ENCODE measurements at regions not wholly inside any gene's neighbourhood (a gene's known extent, or its start where the extent isn't known, plus 50 kb on each side); places are given as distances from the start of the nearest gene placed in this dataset.

DNA sequence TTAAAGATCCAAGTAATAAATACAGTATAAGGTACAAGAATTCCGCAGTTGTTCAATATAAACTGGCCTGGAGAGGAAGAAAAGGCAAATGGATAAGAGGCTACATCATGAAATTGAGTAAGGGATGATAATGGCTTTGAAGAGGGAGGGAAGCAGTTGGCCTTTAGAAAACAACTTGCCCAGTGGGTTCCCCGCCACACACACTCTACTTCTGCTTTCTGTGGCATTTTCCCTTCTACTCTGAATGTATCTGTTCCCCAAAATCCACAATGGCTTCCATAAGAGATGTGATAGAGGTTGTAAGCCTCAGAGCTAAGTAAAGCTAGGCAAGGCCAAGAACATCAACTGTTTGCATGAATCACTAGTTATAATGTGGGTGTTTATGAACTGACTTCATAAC, 221.3 kb downstream of the MBD2 start:
- Mint-ChIP-seq H3K27me3 (no peaks in the 10 kb centered on the region), H3K4me3 (no peak overlapping the region), H3K27ac (no peak overlapping the region), H3K4me1 (no peaks in the 10 kb centered on the region), H3K9me3 (ENCODE audit: insufficient read depth) (no peaks in the 10 kb centered on the region)
- no peaks in the 10 kb centered on the region for H4K20me1 ChIP-seq (ENCODE audit: control insufficient read depth, insufficient read depth, low read length, poor library complexity, severe bottlenecking)
- no peaks in the 10 kb centered on the region for H3K36me3 ChIP-seq (replicated peaks in 1 of 2; ENCODE audit: control extremely low read depth in 1 of 2, control insufficient read depth in 1 of 2, extremely low read depth in 1 of 2, insufficient read depth in 2 of 2, low read length in 1 of 2)
- no peaks in the 10 kb centered on the region for H3K4me1 ChIP-seq (ENCODE audit: control insufficient read depth in 2 of 2, insufficient read depth in 2 of 2, low read length in 2 of 2)
- peaks cover 0 to 5% (median 0%) of the 10 kb centered on the region in 3 donors for H3K9me3 ChIP-seq (ENCODE audit: control extremely low read depth in 1 of 3, control insufficient read depth in 2 of 3, insufficient read depth in 1 of 3, low read length in 2 of 3)
- H3K4me3 ChIP-seq (ENCODE audit: control extremely low read depth in 1 of 5, extremely low read depth in 1 of 5, insufficient read depth in 1 of 5, low read depth in 2 of 5, low read length in 4 of 5) = no peak overlapping the region
- no peaks in the 10 kb centered on the region for H3K79me2 ChIP-seq (ENCODE audit: control insufficient read depth, insufficient read depth, low read length)
- H3K27me3 ChIP-seq (replicated peaks in 1 of 4; ENCODE audit: control extremely low read depth in 1 of 4, control insufficient read depth in 3 of 4, insufficient read depth in 4 of 4, low read length in 3 of 4) = no peaks in the 10 kb centered on the region
- no peak overlapping the region for H3K27ac ChIP-seq (ENCODE audit: low read length in 2 of 2)
- intact Hi-C loops (cut with micrococcal nuclease) = no loop called here
- TF ChIP-seq CTCF (IDR thresholded peaks at IDR 0.05) (no peak), EZH2 (IDR thresholded peaks at IDR 0.05; ENCODE audit: borderline replicate concordance, insufficient read depth, low read depth, low read length, poor library complexity, severe bottlenecking) (no peak)
- no peak overlapping the region for H2AFZ ChIP-seq (ENCODE audit: insufficient read depth, low read depth, low read length, poor library complexity, severe bottlenecking)
- ChIA-PET POLR2A (no interaction called here), CTCF (no interaction called here)
- ATAC-seq (ENCODE audit: low read depth) = no peak
- no CpG with 5 or more reads among the region's 2 CpGs for WGBS (ENCODE audit: insufficient coverage)
- no peak for DNase-seq
- H3K4me2 ChIP-seq (replicated peaks; ENCODE audit: low read depth, low read length, poor library complexity, severe bottlenecking) = no peak overlapping the region
- H3K9ac ChIP-seq (ENCODE audit: low read length) = no peak overlapping the region

- no peak for ATAC-seq (ENCODE audit: low read depth)
- WGBS (ENCODE audit: insufficient coverage) = no CpG with 5 or more reads among the region's 1 CpG
- POLR2A ChIA-PET = no interaction called here
Observed at GRCh38 chr18:53997064-53997463, 227.4 kb downstream of the MBD2 start.

More at GRCh38 chr18:53997064-53997463, 227.4 kb downstream of the MBD2 start:
- CTCF ChIA-PET = no interaction called here
- Mint-ChIP-seq H3K9me3 (ENCODE audit: insufficient read depth) (no peaks in the 10 kb centered on the region), H3K27ac (no peak overlapping the region), H3K4me3 (no peak overlapping the region), H3K4me1 (no peaks in the 10 kb centered on the region), H3K27me3 (no peaks in the 10 kb centered on the region)
- Histone ChIP-seq H3K4me1 (ENCODE audit: control insufficient read depth in 2 of 2, insufficient read depth in 2 of 2, low read length in 2 of 2) (no peaks in the 10 kb centered on the region), H3K79me2 (ENCODE audit: control insufficient read depth, insufficient read depth, low read length) (no peaks in the 10 kb centered on the region), H3K4me3 (ENCODE audit: control extremely low read depth in 1 of 5, extremely low read depth in 1 of 5, insufficient read depth in 1 of 5, low read depth in 2 of 5, low read length in 4 of 5) (no peak overlapping the region), H3K4me2 (replicated peaks; ENCODE audit: low read depth, low read length, poor library complexity, severe bottlenecking) (no peak overlapping the region), H3K36me3 (replicated peaks in 1 of 2; ENCODE audit: control extremely low read depth in 1 of 2, control insufficient read depth in 1 of 2, extremely low read depth in 1 of 2, insufficient read depth in 2 of 2, low read length in 1 of 2) (no peaks in the 10 kb centered on the region), H2AFZ (ENCODE audit: insufficient read depth, low read depth, low read length, poor library complexity, severe bottlenecking) (no peak overlapping the region), H3K9me3 (ENCODE audit: control extremely low read depth in 1 of 3, control insufficient read depth in 2 of 3, insufficient read depth in 1 of 3, low read length in 2 of 3) (no peaks in the 10 kb centered on the region), H3K27ac (ENCODE audit: low read length in 2 of 2) (no peak overlapping the region), H3K27me3 (replicated peaks in 1 of 4; ENCODE audit: control extremely low read depth in 1 of 4, control insufficient read depth in 3 of 4, insufficient read depth in 4 of 4, low read length in 3 of 4) (no peaks in the 10 kb centered on the region), H4K20me1 (ENCODE audit: control insufficient read depth, insufficient read depth, low read length, poor library complexity, severe bottlenecking) (no peaks in the 10 kb centered on the region), H3K9ac (ENCODE audit: low read length) (no peak overlapping the region)
- no peak for DNase-seq
- intact Hi-C loops (cut with micrococcal nuclease) = no loop called here
- TF ChIP-seq CTCF (IDR thresholded peaks at IDR 0.05) (no peak), EZH2 (IDR thresholded peaks at IDR 0.05; ENCODE audit: borderline replicate concordance, insufficient read depth, low read depth, low read length, poor library complexity, severe bottlenecking) (no peak)

All from B cell (primary cell).